Amniotic stem cell (primary cell): ENCODE measurements at regions not wholly inside any gene's neighbourhood (a gene's known extent, or its start where the extent isn't known, plus 50 kb on each side); places are given as distances from the start of the nearest gene placed in this dataset.
"Not testable (repeated sequence)": the region's sequence is repeated elsewhere in the genome, so short reads cannot be mapped to it uniquely, and the experiment has no call there.

Experiments used
- DNase-seq: peaks from one replicate; lab custom pipeline; 2025; lab: John Stamatoyannopoulos, UW

GRCh38 chr5:87785554-87786335 is 373.0 kb upstream of the CCNH start:
- no peak for DNase-seq

GRCh38 chr5:87784879-87785495 is 372.3 kb upstream of the CCNH start:
- no peak for DNase-seq

DNA sequence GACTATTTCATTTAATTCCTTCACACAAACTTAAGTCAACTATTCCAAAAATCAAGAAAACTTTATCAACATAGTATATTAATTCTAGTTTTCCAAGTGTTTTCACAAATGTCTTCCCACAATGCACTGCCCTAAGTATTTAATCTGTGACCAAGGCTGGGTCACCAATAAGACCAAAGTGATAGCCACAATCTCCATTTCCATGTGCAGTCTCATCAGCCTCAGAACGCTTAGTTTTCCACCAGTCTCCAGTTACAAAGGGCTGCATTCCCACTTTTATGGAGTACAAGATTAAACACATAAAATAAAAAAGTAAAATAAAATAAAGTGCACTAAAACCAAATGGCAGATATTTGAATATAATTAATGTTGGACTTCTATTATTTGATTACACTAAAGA is 371.6 kb upstream of the CCNH start:
- DNase-seq: no peak

DNA sequence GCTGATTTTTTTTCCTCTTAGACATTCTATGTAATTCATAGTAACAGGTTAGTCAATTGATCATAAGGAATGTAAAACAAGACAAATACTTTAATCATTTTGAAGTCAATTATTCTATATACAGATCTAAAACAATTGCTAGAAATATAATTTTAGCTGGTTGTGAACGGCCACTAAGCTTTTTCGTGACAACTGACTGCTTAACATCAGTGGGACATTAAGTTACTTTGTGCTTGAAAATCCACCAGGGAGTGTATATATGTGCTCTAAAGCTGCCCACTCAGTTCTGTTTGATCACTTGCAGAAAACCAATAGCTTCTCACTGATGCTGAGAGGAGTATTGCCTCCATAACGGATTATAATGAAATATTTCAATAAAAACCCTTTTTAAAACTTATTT is 370.2 kb upstream of the CCNH start:
- DNase-seq: no peak

DNA sequence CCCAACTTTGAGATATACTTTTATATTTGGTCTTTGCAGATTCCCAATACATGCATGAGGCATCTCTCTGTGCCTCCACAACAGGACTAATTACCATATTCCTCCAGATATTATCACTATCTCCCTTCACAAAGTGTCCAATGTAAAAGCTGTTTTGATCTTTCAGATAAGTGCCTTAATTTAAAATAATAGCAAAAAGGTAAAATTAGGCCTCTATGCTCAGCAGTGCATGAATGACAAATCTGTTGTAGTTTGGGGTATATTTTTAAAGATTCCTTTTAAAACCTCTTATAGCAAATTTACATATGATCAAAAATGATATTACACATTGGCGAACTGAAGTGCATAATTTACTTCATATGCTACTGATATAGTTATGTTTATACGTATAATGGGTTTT is 369.2 kb upstream of the CCNH start:
- no peak for DNase-seq

GRCh38 chr5:87780831-87781760 is 368.4 kb upstream of the CCNH start:
- peak; percentile 42 for DNase-seq

DNA sequence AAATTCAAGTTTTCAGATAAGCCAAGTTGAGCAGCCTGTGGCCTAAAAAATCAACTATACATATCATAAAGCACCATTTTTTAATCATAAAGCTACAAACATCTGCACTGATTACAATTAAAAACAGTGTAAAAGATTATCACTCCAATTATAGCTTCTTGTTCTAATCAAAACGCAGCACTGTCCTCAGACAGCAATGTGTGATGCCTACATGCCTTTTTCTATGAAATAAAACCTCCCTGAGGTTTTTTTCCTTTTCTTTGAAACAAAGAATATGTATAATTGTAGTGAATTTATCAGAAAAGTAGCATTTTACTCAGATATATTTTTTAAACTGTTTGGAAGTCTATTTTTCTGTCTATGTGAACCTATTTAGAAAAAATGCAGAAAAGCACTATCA is 366.1 kb upstream of the CCNH start:
- no peak for DNase-seq

- no peak for DNase-seq
Observed at GRCh38 chr5:87777877-87778276, 365.1 kb upstream of the CCNH start.

DNA sequence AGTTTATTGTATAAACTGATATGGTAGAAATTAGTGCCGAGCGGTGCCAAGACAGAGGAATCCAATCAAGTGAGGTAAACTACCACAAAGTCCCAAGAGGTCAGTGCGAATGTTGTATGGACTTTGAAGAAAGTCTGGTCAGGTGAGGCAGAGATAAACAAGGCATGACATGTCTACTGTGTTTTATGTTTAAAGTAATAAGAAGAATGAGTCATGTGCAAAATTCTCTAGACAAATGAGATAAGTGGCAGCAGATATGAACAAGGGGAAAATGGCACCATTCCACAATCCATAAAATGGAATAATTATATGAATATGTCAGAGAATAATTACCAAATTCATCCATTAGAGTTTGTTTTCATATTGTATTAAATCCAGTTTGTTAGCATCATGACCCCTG is 364.1 kb upstream of the CCNH start:
- no peak for DNase-seq

- DNase-seq: not testable (repeated sequence)
Observed at GRCh38 chr5:87776302-87776701, 363.6 kb upstream of the CCNH start.

DNA sequence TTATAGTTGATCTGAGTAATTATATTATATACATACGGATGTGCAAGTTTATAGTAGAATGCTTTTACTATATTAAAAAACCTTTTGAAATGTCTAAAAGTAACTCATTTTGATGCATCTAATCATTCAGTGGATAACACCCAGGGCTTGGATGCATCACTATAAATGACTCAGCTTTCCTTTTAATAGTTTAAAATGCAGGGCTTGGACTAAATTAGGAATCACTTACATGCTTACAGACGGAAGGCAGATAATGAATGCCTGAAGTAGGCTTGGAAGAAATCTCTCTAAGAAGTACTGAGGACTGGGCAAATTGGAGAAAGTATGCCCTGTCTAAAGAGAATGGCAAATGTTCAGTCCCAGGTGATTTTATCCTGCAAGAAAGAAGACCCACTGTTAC is 362.5 kb upstream of the CCNH start:
- DNase-seq: no peak

GRCh38 chr5:87774804-87775203 is 362.1 kb upstream of the CCNH start:
- DNase-seq: no peak

- no peak for DNase-seq
Observed at GRCh38 chr5:87770601-87771121, 357.9 kb upstream of the CCNH start.

DNA sequence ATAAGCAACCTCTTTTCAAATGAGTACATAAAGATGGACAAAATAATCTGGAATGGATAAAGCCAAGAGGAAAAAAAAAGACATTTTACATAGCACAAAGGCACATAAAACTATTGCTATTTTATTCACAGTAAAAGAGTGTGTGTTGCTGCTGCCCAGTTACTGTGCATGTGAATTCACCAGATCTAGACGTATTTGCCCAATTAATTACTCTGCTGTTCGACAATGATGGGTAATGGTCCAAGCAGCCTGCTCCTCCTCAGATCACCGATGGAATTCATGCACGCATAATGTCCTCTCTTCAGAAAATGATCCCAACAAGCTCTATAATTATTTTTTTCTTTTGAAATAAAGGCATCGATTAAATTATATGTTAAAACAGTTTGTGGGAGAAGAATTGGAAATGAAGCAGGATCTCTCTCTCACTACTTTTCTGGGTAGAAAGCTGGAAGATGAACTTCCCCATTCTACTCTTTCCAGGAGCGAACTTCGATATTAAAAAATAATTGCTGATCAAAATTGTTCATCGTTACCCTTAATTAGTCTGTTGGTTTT is 357.4 kb upstream of the CCNH start:
- no peak for DNase-seq

DNA sequence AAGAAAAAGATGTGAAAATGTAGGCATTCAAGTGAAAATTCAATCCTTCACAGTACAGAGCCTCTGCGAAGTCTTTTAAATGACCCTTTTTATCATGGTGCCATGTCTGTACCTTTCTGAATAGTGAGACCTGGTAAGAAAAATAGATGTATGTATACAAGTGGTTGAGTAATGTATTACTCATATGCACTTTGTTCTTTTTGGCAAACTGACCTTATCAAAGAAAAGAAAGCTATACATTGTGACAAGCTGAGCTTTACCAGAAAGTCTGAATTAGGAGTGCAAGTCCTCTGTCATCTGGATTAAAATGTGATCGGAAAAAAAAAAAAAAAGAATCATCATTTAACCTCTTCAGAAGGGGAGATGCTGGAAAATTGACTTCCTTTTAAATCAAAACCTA is 356.4 kb upstream of the CCNH start:
- DNase-seq: no peak

DNA sequence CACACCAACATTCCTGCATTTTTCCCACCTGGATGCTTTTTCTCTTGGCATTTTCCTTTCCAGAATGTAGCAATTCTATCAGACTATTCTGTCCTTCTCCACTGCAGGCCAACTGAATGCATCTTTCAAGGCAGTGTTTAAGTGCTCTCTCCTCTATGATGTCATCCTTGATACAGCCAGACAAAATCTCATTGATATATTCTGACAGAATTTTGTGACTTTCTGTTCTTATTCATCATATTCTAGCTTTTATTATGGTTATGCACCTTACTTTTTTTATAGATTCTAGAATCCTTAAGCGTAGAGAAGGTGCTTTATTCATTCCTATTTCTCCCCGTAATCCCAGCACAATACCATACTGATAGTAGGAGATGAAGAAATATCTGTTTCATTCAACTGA is 355.5 kb upstream of the CCNH start:
- no peak for DNase-seq

- DNase-seq: no peak
Observed at GRCh38 chr5:87765009-87765408, 352.3 kb upstream of the CCNH start.

DNA sequence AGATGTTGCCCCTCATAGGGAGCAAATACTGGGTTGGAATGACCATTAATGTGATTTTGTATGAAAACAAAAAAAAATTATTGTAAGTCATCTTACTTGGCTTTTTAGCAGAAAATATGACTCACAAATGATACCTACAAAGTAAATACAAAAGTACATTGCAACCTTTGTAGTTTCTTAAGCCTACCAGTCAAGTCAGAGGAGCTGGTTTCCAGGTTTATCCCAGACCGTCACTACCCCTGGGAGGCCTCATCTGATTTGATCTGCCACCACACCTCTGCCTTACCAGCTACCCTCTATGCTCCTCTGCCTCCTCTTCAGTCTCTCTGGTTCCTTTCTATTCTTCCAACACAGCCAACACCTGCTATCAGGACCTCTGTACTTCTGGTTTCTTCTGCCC is 349.9 kb upstream of the CCNH start:
- DNase-seq: no peak

GRCh38 chr5:87756951-87757350 is 344.2 kb upstream of the CCNH start:
- DNase-seq: no peak

DNA sequence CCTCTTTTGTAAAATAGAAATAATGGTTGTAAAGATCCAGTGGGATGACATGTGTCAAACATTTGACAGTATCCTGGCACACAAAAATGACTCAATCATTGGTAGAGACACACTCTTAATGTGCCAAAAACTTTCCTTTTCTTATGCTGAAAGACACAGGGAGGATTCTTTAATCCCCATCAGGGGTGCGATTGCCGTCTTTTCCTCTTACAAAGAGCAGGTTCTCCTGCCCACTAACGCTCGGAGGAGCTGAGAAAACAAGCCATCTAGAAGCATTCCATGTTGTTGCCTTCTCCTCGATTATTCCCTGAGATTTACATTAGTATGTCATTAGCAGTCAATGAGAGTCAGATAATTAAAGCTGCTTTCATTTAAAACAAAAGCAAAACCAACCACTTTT is 342.6 kb upstream of the CCNH start:
- no peak for DNase-seq

- DNase-seq: no peak
Observed at GRCh38 chr5:87754009-87754757, 341.5 kb upstream of the CCNH start.

DNA sequence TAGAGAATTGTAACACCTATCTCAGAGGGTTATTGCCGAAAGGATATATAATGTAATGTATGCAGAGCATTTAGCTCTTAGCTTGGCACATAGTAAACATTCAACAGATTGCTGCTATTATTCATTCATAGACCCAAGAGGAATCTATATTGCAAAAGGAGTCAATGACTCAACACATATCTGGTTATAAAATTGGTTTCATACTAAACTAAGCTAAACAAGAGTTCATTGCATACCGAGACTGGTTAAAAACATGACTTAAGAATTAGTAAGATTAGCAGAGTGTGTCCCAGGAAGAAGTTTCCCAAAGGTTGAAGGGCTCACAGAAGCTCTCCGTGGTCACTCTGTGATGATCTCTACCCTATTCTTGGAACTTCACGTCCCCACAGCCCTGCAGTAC is 339.6 kb upstream of the CCNH start:
- DNase-seq: no peak
